Medulla oblongata (tissue), 1 donor: ENCODE measurements at regions not wholly inside any gene's neighbourhood (a gene's known extent, or its start where the extent isn't known, plus 50 kb on each side); places are given as distances from the start of the nearest gene placed in this dataset.
"Not testable (repeated sequence)": the region's sequence is repeated elsewhere in the genome, so short reads cannot be mapped to it uniquely, and the experiment has no call there.

Experiments
- DNase-seq: peaks from one replicate; pipeline ENCODE4 v3.0.0-alpha.2; 2015; ENCODE audit errors: extremely low spot score

DNA sequence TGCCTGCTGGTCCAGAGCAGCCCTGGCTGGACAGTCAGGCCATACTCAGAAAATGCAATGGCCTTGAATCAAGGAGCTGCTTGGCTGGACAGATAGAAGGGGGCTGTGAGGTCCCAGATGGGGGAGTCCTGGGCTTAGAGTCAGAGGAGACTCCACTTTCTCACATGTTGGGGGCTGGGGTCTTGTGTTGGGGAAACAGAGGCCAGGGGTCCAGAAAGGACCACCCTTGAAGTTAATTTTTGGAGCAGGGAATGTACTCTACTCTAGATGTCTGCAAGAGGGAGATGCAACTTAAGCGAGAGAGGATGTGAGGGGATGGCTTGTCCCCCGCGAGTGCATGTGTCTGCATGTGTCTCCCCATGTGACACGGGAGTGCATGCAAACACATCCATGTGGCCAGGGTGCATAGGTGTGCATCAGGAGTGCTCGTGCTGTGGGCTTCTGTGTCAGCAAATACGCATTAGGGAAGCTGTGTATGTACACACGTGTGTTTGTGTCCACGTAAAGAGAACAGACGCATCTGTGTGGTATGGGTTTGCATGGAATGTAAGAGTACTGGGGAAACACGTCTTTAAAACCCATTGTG lies 303.2 kb downstream of the MYCN start:
- DNase-seq: no peak

DNA sequence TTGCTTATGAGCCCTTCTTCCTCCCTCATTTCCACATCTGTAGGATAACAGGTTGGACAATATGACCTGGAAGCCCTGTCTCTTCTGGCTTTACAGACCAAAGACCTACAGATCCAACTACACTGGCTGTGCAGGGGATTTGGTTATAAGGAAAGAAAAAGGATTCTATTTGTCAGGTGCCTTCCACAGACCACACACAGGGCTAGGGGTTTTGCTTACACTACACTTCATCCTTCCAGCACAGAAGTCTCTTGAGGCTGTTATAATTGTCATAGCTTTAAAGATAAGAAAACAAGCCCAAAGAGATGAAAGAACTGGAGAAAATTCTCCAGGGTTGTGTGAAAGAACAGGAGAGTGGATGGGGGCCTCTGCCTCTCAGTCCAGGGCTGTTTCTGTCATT lies 302.6 kb downstream of the MYCN start:
- DNase-seq: no peak

- no peak for DNase-seq
These were observed 301.1 kb downstream of the MYCN start for GRCh38 chr2:16241166-16242160.

GRCh38 chr2:16240402-16240801 lies 300.1 kb downstream of the MYCN start:
- no peak for DNase-seq

GRCh38 chr2:16239296-16239850 lies 299.0 kb downstream of the MYCN start:
- no peak for DNase-seq

DNA sequence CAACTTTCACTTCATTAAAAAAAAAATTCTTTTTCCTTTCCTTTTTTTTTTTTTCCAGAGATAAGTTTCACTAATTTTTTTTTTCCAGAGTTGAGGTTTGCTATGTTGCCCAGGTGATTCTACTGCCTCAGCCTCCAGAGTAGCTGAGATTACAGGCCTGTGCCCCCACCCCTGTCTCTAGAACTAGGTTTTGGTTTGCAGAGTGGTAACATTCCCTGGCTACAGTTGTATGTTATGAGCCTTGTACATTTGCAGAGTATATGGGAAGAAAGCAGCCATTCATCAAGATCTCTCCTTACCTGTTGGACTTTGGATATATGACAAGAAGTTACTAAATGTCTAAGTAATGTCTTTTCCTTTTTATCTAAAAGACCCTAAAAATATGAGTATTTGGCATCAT lies 298.4 kb downstream of the MYCN start:
- DNase-seq: no peak

DNA sequence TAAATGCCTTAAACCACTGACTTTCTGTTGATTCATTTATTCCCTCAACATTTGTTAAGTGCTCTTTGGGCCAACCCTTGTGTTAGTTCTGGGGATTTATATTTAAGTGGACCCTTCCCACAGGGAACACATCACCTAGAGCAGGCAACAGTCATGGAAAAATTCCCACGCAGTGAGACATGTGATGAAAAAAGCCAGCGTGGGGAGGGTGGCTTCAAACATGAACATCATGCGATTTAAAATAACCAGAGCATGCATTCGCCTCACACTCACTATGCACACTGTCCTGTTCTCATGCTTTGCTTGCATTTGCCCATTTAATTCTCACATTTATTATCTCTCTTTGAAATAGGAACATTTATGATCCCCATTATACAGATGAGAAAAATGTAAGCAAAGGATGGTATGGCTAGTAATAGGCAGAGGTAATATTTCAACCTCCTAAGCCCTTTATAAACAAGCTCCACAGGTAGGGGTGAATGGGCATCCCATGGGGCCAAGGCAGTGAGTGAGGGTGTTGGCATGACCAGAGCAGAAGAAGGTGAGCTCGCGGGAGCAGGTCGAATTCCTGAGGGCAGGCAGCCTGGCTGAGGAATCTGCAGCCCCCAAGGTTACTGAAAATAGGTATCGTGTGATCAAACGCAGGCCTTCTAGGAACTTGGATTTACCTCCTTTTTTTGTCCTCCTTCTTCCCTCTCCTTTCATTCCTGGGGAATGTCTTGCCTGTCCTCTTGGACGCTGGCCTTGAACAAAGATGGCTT lies 297.8 kb downstream of the MYCN start:
- DNase-seq: no peak

GRCh38 chr2:16235747-16236146 lies 295.4 kb downstream of the MYCN start:
- no peak for DNase-seq

DNA sequence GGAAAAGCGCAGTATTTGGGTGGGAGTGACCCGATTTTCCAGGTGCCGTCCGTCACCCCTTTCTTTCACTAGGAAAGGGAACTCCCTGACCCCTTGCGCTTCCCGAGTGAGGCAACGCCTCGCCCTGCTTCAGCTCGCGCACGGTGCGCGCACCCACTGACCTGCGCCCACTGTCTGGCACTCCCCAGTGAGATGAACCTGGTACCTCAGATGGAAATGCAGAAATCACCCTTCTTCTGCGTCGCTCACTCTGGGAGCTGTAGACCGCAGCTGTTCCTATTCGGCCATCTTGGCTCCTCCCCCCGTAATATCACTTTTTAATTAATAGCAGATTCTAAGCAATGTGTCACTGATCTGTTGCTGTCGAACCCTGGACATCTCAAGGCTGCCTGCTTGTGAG lies 294.9 kb downstream of the MYCN start:
- DNase-seq: not testable (repeated sequence)

- DNase-seq: no peak
These were observed 288.6 kb downstream of the MYCN start for GRCh38 chr2:16228951-16229350.

DNA sequence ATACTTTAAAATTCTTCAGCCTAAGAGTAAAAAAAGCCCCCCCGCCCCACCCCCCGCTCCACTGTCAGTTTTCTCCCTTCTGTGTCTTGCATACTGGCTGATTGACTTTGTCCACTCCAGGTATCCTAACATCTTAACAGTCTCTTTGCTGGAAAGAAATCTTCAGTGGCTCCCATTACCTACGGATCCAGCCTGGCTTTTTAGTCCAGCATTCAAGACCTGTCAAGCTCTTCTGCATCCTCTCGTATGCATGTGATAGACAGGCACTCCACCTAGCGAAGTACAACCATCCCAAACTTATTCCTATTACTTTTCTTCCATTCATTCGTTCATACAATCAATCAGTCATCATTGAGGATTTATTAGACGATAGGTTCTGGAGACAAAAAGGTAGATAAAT lies 288.1 kb downstream of the MYCN start:
- no peak for DNase-seq

GRCh38 chr2:16227811-16228462 lies 287.6 kb downstream of the MYCN start:
- DNase-seq: no peak

- DNase-seq: peak; percentile 25
These were observed 286.8 kb downstream of the MYCN start for GRCh38 chr2:16226943-16227664.

DNA sequence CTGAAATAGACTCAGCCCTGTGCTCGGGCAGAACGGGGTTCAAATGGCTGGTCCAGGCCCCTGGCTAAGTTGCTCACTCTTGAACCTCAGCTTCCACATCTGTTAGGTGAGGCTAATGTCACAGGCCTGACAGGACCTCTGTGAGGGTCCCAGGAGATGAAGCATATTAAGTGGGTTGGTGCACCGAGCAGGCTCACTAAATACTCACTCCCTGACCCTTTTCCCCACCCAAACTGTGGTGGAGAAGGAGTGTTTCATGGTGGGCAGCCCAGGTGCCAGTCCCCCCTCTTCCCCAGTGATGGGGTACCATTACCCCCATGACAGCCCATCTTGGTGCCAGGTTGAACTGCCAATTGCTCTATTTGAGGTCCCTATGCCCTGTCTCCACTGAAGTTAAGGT lies 286.0 kb downstream of the MYCN start:
- DNase-seq: no peak

- no peak for DNase-seq
These were observed 285.2 kb downstream of the MYCN start for GRCh38 chr2:16225545-16225944.

DNA sequence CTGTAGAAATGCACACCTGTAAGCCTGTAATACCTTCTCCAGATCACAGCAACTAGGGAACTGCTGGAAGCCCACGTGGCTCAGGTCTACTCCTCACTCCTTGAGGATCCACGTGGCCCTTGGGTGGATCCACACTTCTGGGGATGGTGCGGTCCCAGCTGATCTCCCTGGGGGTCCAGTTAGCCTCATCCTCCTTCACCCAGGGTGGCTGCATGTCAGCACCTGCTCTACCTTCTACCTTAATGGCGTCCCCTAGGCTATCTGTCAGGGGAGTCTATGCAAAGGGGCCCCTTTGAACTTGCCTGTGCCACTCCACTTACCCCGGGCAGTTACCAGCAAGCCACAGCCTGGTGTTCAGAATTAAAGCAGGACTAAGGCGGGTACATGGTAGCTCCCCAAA lies 284.7 kb downstream of the MYCN start:
- no peak for DNase-seq

GRCh38 chr2:16224298-16225045 lies 284.1 kb downstream of the MYCN start:
- DNase-seq: no peak

DNA sequence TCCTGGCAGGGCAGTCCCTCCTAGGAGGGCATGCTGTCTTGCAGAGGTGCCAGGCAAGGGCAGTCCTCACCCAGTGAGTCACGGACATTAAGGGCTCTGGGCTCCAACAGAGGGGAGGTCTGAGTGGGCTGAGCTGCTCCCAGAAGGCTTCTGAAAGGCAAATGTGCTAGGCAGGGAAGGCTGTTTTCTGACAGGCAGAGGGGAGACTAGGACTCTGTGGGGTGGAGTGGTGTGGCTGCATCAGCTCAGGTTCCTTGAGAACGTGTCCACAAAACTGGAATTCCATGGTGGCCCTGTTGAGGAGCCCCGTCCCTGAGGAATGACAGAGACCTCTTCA lies 283.5 kb downstream of the MYCN start:
- no peak for DNase-seq

DNA sequence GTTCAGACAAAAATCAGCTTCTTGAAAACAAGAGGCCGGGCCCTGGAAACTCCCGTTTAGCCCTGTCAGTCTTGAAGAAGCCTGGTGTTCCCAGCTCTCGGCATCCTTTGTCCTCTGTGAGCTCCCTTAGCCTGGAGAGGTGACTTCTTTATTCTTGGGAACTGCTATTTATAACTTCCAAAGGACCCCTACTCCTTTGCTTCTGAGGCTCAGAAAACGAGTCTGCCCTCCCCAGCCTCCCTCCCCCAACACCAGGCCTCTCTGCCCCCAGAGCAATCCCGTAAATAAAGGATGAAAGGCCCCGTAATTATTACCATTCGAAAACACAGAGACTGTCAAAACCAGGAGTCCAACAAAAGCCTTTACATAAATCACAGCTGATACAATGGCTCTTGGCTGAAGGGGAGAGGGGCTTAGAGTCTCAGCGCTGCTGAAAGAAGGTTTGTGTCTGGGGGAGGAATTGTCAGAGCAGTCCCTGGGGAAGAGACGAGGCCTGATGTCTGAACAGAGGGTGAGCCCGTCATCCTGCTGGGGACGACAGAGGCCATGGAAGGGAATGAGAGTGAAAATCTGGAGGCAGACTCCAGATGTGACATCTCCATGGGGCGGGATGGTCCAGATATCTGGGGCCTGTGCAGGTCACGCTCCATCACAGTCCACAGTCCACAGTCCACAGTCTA lies 283.0 kb downstream of the MYCN start:
- DNase-seq: peak; percentile 26

DNA sequence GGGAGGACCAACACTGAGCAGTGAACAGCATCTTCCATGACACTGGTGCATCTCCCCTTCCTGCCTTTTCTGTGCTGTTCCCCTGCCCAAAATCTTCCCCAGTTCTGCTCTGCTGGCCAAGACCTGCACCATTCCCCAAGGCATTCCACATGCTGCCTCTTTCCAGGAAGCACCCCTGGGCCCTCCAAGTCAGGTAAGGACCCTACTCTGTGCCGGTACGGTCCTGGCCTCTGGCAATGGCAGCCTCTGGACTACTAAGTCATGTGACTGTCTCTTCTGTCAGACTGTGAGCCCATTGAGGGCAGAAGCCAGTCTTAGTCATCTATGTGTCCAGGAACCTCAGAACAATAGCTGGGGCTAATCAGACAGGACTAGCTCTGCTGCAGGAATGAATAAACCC lies 282.0 kb downstream of the MYCN start:
- DNase-seq: no peak
